Upper lobe of right lung (tissue), 1 donor: ENCODE measurements at regions not wholly inside any gene's neighbourhood (a gene's known extent, or its start where the extent isn't known, plus 50 kb on each side); places are given as distances from the start of the nearest gene placed in this dataset.

Source experiments
- ATAC-seq: fragments of 200-7000 bp; cut with Tn5 transposase; one replicate; pipeline ENCODE4 v1.9.1; 2020; ENCODE audit warnings: mild to moderate bottlenecking, moderate library complexity
- DNase-seq: peaks from one replicate; pipeline ENCODE4 v3.0.0-alpha.2; 2020
- H3K27ac ChIP-seq: fragments of 200-600 bp; one replicate; pipeline ENCODE4 v1.8.0; 2022
- H3K27me3 ChIP-seq: fragments of 200-600 bp; one replicate; pipeline ENCODE4 v1.8.0; 2022; ENCODE audit warnings: mild to moderate bottlenecking
- H3K36me3 ChIP-seq: fragments of 200-600 bp; one replicate; pipeline ENCODE4 v1.8.0; 2022
- H3K4me1 ChIP-seq: fragments of 200-600 bp; one replicate; pipeline ENCODE4 v1.8.0; 2022
- H3K4me3 ChIP-seq: fragments of 200-600 bp; one replicate; pipeline ENCODE4 v1.8.0; 2022; ENCODE audit warnings: mild to moderate bottlenecking
- H3K9me3 ChIP-seq: fragments of 200-600 bp; one replicate; pipeline ENCODE4 v1.8.0; 2022
- CTCF ChIP-seq: fragments of 200-600 bp; IDR thresholded peaks from one replicate; pipeline ENCODE4 v1.8.0; 2022; ENCODE audit warnings: antibody characterized with exemption
- intact Hi-C: fragments of 100-400 bp; cut with DNase I; formaldehyde crosslinking; loops from one replicate; pipeline ENCODE4 v1.11.0; 2022
- donor health status: DM: no; HTN: yes; CAD: no; lungs with severe emphysema.

DNA sequence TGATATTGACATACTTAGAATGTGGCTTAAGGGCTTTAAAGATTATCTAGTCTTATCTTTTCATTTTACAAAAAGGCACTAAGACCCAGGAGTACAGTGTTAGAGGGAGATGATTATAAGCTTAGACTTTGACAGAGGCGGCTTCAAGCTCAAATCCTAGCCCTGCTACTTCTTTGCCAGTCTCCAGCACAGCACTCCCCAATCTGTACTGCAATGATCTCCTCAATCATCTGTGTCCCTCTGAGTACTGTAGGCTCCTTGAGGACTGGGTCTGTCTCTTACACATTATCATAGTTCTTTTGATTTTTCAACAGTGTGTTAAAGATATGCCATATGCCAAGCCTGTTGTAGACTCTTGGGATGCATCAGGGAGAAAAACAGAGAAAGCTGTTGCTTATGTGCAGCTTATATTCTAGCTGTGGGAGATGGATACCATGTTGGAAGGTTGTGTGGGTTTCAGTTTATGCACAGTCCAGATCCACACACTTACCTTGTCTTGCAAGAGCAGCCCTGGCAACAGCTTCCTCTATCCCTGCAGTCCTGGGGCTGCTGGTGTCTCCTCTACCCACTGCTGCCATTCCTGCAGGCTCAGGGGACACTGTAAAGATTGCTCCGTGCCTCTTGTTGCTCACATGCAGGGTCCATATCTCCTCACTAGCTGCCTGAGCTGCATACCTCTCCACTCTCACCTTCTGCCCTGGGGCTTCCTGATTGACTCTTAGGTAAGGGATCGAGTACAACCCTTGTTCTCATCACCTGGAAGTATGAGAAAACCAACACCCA lies 103.9 kb upstream of the TSPAN2 start:
- DNase-seq (no peak), ATAC-seq (no peak)
- no peaks in the 10 kb centered on the region for H3K9me3 ChIP-seq
- no peak overlapping the region for H3K4me3 ChIP-seq
- no peak overlapping the region for H3K27ac ChIP-seq
- no peak for TF ChIP-seq CTCF
- H3K4me1 ChIP-seq: no peaks in the 10 kb centered on the region
- H3K36me3 ChIP-seq: no peaks in the 10 kb centered on the region
- H3K27me3 ChIP-seq: no peaks in the 10 kb centered on the region
- intact Hi-C loops: no loop called here

DNA sequence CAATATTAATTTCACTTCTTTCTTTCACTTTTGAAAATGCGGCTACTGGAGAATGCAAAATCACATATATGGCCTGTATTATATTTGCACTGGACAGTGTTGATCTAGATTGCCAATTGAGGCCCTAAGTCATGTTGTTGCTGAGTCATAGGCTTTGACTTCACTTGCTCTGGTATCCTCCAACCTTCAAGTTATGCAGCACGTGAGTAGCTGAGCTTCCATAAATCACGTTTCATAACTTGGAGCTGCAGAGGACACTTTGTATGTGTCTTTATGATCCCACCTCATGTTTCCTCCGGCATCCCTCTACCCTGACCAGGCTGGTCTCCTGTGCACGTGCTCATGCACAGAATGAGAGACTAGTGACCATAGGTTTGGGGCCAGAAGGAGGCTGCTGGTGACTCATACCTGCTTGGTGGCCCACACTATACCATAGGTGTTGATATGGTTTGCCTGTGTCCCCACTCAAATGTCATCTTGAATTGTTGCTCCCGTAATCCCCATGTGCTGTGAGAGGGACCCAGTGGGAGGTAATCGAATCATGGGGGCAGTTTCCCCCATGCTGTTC lies 103.0 kb upstream of the TSPAN2 start:
- intact Hi-C loops: no loop called here
- H3K9me3 ChIP-seq: no peaks in the 10 kb centered on the region
- no peak for ATAC-seq
- H3K4me1 ChIP-seq: no peaks in the 10 kb centered on the region
- no peaks in the 10 kb centered on the region for H3K36me3 ChIP-seq
- no peak overlapping the region for H3K27ac ChIP-seq
- H3K4me3 ChIP-seq: no peak overlapping the region
- no peak for DNase-seq
- no peak for TF ChIP-seq CTCF
- no peaks in the 10 kb centered on the region for H3K27me3 ChIP-seq

- Histone ChIP-seq H3K27ac (no peak overlapping the region), H3K27me3 (no peaks in the 10 kb centered on the region), H3K4me1 (no peaks in the 10 kb centered on the region), H3K36me3 (no peaks in the 10 kb centered on the region), H3K9me3 (no peaks in the 10 kb centered on the region), H3K4me3 (no peak overlapping the region)
- DNase-seq (no peak), ATAC-seq (no peak)
- intact Hi-C loops: no loop called here
- no peak for TF ChIP-seq CTCF
These were observed 102.4 kb upstream of the TSPAN2 start for GRCh38 chr1:115191691-115192090.

DNA sequence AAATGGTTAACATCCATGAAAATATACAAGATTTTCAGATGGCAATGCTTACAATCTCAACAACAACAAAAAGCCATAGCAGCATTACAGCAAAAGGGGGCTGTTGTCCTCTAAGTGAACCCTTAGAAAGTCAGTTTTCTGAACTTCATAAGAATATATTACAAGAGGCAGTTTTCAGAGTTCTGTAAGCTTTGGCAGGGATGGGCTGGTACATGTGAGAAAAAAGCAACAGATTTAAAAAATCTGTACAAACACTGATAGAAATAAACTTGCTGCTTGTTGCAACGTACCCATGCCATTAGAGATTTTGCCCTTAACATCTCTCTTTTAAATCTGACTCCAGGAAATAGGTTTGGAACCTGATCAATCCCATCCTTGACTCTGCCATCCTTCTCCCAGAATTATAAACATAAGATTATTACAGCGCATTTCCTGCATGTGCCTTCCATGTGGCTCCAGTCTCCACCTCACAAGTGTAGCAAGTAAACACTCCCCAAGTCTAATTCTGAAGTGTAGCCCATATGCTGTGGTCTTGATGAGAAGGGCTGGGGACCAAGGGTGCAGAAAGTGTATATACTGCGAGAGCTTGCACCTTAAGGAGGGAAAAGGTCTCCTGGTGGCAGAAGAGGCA lies 101.4 kb upstream of the TSPAN2 start:
- Histone ChIP-seq H3K4me1 (no peaks in the 10 kb centered on the region), H3K27me3 (no peaks in the 10 kb centered on the region), H3K36me3 (no peaks in the 10 kb centered on the region), H3K4me3 (no peak overlapping the region), H3K9me3 (no peaks in the 10 kb centered on the region), H3K27ac (no peak overlapping the region)
- intact Hi-C loops: no loop called here
- DNase-seq: no peak
- TF ChIP-seq CTCF: no peak
- ATAC-seq: no peak

GRCh38 chr1:115189814-115190539 lies 100.7 kb upstream of the TSPAN2 start:
- Histone ChIP-seq H3K9me3 (no peaks in the 10 kb centered on the region), H3K27me3 (no peaks in the 10 kb centered on the region), H3K4me3 (no peak overlapping the region), H3K4me1 (no peaks in the 10 kb centered on the region), H3K36me3 (no peaks in the 10 kb centered on the region), H3K27ac (no peak overlapping the region)
- intact Hi-C loops: no loop called here
- no peak for TF ChIP-seq CTCF
- DNase-seq: no peak
- ATAC-seq: no peak
